COLO829 (cell line): ENCODE measurements at regions not wholly inside any gene's neighbourhood (a gene's known extent, or its start where the extent isn't known, plus 50 kb on each side); places are given as distances from the start of the nearest gene placed in this dataset.

Experiments used
- DNase-seq: peaks from one replicate; pipeline ENCODE4 v3.0.0; 2012; ENCODE audit warnings: low spot score

DNA sequence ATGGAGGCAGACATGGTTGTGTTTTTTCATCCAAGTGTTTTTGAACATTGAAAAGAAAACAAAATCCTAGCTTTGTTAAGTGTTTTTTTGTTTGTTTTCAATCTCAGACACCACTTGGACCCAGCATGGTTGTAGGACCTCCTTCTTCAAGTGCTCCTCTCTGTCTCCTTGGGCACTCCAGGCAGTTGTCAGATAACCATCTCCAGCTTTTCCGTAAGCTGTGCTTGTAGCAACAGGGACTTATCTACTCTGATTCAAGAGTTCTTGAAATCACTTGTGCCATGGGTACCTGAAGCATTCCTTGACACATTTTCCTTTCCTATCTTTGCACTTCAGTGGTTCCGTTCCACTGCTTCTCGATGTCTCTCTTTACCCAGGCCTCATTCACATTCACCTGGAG, 334.9 kb upstream of the DDX53 start:
- DNase-seq = no peak

DNA sequence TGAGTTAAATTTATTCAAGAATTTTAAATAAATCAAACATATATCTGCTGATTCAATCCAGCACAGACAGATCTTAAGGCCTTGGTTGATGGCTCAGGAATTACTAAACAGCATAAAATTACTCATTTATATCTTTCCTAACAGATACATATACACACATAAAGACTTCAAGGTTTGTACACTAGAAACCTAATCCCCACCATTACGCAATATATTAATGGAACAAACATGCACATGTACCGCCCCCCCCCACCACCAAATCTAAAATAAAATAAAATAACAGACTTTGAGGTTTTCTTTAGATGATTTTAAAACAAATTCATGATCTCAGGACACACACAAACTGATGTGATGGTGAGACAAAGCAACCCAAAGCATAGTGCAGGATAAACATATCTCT, 333.9 kb upstream of the DDX53 start:
- DNase-seq = no peak

DNA sequence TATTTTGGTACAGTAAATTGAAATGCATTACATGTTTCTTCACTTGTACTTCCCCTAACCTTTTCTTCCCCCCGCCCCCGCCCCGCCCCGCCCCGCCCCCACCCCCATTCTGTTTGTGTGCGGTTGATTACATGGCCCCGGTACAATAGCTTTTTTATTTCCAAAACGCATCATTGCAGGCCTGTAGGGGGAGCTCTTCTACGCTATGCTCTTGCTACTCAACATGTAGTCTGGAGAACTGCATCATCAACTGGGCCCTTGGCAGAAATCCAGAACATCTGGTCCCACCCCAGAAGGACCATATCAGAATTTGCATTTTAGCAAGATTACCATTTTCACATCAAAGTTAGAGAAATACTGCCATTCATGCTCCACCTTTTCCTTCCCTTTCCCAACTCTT, 333.3 kb upstream of the DDX53 start:
- DNase-seq = peak; percentile 22

DNA sequence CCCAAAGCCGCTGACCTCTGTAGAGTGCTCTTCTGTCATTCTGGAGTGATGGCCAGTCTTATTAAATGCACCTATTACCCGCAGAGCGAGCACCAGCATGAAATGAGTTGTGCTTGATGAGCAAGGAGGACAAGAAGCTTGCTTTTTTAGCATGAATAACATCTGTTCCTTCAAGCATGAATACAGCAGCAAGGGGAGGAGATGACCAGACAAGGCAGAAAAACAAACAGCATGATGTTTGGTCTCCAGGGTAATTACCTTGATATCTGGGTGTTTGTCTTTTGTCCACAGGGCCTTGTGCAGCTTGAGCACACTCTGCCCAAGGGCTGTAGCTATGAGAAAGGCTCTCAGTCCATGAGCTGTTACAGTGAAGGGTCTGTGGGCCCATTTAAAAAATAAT, 324.8 kb upstream of the DDX53 start:
- no peak for DNase-seq

DNA sequence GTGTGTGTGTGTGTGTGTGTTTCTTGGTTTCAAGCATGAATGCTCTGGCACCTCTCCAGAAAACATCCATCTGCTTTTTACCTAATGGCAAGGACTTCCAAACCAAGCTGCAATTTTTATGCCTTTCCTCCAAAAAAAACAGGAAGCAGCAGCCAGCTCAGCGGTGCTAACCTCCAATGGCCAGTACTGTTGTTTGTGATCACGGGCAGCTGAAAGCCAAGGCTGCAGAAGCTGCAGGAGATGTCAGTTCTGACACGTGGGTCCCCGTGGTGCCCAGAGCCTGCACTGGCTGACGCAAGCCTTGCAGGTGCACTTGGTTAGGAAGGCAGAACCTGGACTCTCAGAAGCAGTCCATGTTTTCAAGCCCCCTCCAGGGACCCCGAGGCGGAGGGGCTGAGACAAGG, 313.6 kb upstream of the DDX53 start:
- DNase-seq = no peak

DNA sequence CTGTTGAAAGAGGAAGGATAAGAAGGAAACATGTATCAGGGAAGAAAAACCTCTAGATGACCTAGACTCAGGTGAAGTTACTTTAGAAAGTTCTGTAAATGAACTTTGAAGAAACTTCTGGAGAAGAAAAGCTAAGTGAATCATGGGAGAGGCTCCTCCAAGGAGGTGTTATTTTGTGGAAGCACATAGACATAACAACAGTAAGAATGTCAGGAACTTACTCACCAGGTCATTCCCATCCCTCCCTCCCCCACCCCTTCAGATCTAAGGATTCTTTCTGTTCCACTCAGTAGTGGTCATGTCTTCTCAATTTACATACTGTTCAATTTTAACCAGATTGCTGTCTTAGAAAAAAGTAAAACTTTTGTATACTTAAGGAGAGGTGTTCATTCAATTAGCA, 310.5 kb upstream of the DDX53 start:
- DNase-seq = no peak

DNA sequence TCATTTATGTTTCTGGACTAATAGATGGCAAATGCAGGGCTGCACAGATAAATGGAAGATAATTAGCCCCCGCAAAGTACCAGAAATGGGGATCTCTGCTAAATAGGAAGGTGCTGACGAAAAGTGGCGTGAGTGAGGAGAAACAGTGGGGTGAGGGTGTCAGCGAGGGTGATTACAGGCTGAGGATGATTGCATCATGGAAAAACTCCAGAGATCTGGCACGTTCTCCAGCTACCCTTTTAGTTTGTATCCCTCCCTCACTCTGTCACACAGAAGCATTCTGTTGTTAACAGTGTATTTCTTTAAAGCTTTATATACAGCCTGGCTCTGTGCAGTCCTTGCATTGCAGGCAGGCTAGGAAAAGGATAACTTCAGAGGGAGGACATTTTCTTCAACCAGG, 309.6 kb upstream of the DDX53 start:
- no peak for DNase-seq

DNA sequence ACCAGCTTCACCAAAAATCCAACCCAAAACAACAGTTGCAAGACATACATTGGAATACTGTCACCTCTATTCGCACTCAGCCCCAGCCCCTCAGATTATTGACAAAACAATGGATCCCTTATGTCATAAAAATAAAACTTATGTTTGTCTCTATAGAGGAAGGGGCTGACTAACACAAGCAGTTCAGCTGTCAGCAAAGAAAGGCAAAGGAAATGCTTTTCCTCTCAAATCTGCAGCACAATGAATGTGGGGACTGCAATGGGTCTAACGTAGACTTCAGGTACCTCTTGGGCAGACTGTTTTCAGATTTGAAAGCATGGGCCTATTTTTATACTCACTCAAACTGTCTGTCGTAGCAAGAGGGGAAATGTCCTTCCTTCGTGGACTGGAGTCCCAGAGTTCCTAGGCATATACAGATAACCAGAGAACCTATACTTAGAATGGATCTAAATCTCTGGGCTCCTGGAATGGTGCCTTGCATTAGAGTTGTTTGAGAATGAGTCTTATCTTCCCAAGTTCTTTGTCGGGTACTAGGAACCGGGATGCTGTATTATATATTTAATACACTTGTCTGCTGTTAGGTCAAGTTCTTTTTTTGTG, 307.7 kb upstream of the DDX53 start:
- DNase-seq = no peak

DNA sequence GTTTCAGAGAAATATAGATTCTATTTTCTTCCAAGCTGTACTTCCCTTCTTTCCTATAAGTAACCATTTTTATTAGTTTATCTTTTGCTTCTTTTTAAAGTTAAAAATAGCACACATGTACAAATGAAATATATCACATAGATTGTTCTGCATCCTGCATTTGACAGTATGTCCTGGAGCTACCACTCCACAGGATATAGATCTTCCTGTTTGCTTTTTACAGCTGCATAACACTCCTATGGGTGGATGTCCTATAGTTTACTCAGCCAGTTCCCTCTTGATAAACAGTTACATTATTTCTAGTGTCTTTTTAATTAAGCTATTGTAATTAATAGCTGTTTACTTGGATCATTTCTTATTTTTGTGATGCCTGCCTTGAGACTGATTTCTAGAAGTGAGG, 301.6 kb upstream of the DDX53 start:
- DNase-seq = no peak

DNA sequence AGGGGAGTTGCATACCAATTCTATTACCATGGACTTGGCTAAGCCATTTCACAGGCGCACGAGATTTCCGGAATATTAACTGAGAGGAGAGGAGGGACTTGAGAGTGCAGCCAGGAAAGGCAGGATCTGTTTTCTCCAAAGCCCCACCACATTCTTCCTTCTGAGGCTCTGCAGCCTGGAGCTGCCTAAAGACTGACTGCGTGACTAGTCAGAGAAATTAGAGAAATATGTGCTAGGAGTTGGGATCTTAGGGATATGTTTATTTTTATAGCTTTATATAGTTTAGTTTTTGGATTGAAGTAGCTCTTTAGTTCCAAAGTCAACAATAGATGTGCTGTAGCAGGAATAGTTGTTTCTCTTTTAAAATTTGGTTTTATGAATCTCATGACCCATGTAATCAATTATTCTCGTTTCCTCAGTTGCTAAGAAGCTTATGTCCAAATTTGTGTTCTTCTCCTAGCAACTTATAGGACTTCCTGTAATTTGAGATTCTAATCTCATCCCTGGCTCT, 300.1 kb upstream of the DDX53 start:
- DNase-seq = no peak

DNA sequence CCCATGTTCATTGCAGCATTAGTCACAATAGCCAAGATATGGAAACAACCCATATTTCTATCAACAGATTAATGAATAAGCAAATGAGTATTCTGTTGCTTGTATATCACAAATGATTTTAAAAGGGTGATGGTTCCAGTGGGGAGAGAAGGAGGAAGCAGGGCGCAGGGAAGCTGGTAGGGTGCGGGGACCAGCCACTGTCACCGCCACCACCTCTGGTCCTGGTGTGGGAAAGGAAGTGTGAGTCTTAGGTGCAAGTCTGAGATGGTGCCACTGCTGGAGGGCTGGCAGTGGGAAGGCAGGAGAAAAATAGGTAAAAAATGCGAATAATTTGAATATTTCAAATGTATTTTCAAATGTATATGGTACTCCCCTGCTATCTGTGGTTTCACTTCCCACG, 286.8 kb upstream of the DDX53 start:
- DNase-seq = no peak

DNA sequence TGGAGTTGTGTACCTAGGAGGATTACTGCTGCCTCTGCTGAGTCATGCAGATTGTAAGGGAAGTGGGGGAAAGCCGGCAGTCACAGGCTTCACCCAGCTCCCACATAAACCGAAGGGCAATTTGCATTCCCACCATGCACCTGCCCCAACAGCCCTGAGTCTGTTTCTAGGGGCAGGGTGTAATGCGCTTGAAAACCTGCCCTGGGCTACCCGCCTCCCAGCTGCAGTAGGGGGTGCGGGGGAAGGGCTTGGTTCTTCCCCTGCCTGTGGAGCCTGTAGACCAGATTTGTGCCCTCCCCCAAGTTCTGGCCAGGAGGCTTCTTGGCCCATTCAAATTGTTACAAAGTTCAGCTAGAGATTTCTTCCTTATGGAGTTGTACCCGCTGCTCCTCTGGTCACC, 269.2 kb upstream of the DDX53 start:
- no peak for DNase-seq

DNA sequence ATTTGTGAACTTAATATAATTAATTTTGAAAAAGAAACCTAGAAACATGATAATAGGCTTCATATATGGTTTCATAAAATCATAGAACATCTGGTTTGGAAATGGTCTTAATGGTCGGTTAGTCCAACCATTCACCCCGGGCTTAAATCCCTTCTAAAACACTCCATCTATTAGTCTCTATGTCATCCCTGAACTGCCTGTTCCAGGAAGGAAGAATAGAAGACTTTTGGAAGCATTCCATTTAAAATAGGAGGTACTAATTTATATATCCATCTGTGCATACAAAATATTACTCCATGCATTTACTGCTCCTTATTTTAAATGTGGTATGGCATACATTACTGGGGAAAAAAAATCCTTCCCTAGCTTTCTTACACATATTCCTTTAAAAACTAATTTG, 262.2 kb upstream of the DDX53 start:
- no peak for DNase-seq

DNA sequence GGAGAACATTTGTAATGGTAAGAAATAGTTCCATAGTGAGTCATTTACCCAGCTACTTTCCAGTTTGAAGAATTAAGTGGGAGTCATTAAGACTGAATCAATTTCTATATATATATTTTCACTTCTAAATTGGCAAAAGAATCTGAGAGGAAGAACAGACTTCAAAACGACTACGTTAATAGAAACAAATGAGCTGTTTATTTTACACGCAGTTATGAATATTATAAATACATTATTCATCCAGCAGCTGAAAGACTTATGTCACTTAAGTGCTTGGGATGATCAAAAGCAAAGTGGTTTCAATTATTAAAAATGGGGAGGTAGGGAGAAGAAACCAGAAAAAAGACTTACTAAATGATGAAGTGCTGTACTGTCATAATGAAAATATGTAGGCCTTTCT, 260.5 kb upstream of the DDX53 start:
- DNase-seq = no peak

DNA sequence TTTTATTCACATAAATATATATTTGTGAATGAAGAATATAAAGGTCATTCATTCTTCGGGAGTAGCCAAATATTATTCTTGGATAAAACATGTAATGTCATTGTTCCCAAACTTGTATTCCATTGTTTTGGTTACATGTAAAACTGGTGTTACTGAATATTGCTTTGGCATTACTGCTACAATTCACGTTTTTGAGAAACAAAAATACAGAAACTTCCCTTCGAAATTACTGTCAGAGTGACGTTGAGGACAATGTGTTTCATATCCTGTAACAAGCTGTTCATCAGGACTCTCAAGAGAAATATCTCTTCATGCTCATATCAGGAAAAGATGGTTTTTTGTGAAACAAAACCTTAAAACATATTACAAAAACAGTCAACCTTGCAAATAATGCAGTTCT, 258.9 kb upstream of the DDX53 start:
- DNase-seq = no peak

DNA sequence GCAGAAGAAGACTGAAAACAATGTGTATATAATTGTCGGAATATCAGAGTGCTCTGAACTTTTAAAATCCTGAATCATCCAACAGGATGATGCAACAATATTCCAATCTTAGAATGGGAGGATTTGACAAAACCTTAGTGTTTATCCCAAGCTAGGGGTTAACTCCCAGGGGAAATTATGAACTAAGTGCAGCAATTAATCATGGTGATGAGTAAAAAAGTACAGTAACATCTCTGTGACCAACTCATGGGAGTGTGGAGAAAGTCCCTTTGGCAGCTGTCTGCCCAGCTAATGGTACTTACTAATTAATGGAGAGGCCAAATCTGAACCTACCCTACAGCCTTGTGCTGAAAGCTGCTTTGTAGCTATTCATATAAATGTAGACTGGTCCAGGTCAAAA, 257.6 kb upstream of the DDX53 start:
- DNase-seq = peak; percentile 90

DNA sequence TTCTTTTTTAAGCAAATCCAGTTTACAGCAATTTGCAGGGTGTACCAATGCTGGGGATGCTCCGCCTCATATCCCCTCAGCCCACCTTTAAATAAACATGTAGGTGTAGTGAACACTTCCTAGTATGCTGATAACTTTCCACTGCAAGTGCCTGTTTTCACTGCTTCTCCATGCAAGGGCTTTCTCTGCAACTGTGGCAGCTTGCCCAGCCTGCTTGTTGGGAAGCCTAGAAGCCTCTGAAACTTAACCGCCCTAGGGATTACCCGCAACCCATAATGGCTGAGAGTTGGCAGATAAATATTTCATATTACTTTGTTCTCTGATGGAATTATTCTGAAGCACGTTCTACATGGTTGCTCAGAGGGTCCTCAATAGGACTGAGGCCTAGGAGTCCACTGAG, 253.7 kb upstream of the DDX53 start:
- no peak for DNase-seq

DNA sequence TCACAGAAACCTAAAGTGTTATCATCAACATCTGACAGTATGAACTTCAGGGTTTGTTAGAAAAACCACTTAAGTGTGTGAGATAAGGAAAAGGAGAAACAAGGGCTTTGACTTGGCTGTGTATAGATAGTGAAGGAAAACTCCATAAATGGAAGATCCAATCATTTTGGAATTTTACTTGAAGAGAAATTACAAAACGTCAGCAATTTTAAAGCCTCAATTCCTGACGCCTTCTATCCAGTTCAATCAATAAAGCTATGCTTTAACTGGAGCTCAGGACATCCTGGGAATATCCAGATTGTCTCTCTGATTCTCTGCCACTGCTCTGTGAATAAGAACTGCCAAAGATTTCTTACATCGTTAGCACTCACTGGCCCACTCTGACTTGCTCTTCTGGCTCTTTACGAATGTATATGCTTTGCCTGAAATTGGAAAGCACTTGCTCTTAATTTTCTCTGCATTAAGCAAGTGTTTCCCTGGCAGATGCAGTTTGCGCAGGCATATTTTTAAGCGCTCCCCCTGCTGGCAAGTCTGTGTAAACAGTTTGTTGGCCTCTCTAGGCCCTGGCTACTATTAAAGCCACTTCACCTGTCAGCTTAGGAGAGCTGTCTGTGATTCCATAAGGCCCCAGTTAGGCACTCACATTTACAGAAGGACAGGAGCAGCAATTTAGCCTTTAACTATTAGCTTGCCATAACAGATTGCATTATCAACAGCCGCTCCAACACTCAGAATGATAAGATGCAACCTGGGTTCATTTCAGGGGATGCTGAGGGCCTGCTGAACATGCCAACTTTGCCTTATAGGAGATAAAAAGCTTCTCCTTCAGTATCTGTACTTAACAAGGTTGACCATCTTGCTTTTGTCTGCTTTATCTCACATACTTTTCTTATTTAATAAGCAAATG, 251.4 kb upstream of the DDX53 start:
- peak; percentile 13 for DNase-seq

DNA sequence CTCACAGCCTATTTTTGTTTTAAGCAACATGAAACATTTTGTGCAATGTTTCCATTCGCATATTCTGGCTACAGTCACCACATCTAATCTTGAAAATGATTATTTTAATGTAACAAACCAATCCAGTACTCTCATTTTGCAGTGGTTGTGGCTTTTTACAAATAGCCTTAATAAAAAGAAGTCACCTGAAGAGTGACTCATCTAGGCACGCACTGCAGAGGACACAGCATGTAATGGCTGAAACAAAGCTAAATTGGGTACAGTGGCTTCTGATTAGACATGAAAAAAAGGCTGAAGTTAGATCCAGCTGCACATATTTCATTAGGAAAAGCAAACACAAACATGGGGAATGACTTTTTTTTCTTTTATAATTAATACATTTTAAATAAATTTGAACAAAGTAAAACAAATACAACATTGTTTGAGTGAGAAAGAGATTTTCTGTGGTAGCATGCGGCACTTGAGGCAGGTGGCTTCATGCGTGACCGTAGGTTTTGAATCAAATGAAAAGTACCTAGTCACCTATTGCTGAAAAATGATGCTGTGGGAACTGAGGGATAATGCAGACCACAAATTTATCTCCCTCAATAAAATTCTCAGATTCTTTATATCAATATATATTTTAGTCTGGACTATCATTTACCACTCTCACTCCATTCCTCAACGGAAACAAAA, 240.8 kb upstream of the DDX53 start:
- no peak for DNase-seq

DNA sequence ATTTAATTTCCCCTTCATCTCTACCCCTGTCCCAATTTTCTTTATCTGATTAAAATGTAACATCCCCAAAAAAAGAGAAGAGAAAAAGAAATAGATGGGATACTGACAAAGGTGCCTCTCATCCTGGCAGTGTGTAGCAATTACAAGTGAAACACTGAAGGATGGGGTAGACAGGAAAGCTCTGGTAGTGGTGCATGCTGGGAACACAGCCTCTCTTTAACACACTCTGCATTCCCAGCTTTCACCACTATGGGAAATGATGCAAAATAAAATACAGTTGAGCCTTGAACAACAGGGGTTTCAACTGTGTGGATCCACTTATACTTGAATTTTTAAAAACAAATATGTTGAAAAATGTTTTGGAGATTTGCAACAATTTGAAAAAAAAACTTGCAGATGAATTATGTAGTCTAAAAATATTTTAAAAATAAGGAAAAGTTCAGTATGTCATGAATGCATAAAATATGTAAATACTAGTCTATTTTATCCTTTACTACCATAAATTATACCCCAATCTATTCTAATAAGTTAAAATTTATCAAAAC, 239.2 kb upstream of the DDX53 start:
- no peak for DNase-seq

DNA sequence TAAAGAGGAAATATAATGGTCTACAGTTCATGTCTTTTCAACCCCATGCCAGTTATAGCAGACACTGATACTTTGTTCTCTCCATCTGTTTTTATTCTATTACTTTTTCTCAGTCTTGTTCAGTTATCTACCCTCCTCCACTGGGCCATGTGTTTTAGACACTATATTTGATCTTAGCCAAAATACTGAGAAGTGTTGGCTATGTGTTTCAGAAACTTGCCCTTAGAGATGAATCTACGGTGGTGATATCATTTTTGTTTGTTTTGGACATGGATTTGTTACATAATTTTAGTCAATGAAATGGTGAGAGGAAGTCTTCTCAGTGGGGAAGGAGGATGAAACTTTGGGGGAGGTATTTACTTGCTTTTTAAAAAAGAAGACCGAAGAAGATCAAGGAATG, 211.5 kb upstream of the DDX53 start:
- DNase-seq = no peak

DNA sequence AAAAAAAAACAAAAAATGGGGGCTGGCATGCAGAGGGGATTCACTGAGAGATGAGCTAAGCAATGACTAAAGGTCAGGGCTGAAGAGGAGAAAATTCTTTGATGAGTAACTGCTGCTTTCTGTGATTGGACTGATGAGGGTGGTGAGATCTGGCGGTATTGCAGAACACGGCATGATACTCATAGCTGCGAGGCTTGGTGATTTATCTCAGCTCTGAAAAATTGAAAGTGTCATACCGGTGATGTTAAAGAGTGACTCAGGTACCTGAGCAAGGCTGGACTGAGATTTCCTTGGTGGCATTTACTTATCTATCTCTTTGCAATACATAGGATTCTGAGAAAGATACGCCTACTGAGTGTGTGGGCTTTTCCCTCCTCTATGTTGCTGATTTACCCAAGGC, 204.1 kb upstream of the DDX53 start:
- DNase-seq = no peak

DNA sequence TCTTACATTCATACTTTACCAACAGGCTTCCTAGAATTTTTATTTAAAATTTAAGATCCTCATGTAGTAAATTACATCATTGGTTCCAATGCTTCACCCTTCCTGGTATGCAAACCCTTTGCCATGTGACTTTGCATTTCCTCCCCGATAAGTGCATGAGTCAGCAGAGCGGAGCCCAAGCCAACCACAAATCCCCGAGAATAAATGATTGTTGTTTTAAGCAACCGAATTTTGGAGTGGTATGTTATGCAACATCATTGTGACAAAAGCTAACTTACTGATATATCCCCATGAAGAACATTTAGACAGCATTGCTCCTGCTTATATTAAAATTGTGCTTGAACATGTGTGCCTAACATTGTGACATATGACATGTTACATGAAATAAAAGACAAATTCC, 199.4 kb upstream of the DDX53 start:
- peak; percentile 48 for DNase-seq
